Caki2 (cell line): ENCODE measurements at regions not wholly inside any gene's neighbourhood (a gene's known extent, or its start where the extent isn't known, plus 50 kb on each side); places are given as distances from the start of the nearest gene placed in this dataset.
"Not testable (repeated sequence)": the region's sequence is repeated elsewhere in the genome, so short reads cannot be mapped to it uniquely, and the experiment has no call there.

ENCODE experiments used
- DNase-seq: peaks from one replicate; pipeline ENCODE4 v3.0.0-alpha.2; 2015; ENCODE audit warnings: low read depth
- in situ Hi-C: cut with HindIII; loops from 2 replicates; pipeline ENCODE4 v1.10.0; 2016; ENCODE audit warnings: low sequenced_read_pairs, low pct_unique_long_range_greater_than_20kb, mixed read lengths

- DNase-seq: no peak
- in situ Hi-C loops: no loop called here
Measured at GRCh38 chrY:21600170-21600569, 65.5 kb downstream of the RBMY1A1 start.

GRCh38 chrY:21601524-21601923 is 66.8 kb downstream of the RBMY1A1 start:
- no peak for DNase-seq
- in situ Hi-C loops: no loop called here

GRCh38 chrY:21602590-21602989 is 67.9 kb downstream of the RBMY1A1 start:
- in situ Hi-C loops: no loop called here
- DNase-seq: peak; percentile 58

- in situ Hi-C loops: no loop called here
Measured at GRCh38 chrY:21636137-21636536, 101.5 kb downstream of the RBMY1A1 start.

GRCh38 chrY:21650496-21650895 is 115.8 kb downstream of the RBMY1A1 start:
- in situ Hi-C loops: no loop called here
- DNase-seq: no peak

More at GRCh38 chrY:21636137-21636536, 101.5 kb downstream of the RBMY1A1 start:
- no peak for DNase-seq

GRCh38 chrY:21659057-21659456 is 124.4 kb downstream of the RBMY1A1 start:
- DNase-seq, in situ Hi-C loops: not testable (repeated sequence)

GRCh38 chrY:21679590-21679989 is 144.9 kb downstream of the RBMY1A1 start:
- DNase-seq, in situ Hi-C loops: not testable (repeated sequence)

GRCh38 chrY:21686369-21686768 is 151.7 kb downstream of the RBMY1A1 start:
- in situ Hi-C loops, DNase-seq: not testable (repeated sequence)

- peak; percentile 44 for DNase-seq
Measured at GRCh38 chrY:21701951-21702350, 167.3 kb downstream of the RBMY1A1 start.

GRCh38 chrY:21702927-21703326 is 168.2 kb downstream of the RBMY1A1 start:
- peak; percentile 27 for DNase-seq
- in situ Hi-C loops: not testable (repeated sequence)

More at GRCh38 chrY:21701951-21702350, 167.3 kb downstream of the RBMY1A1 start:
- in situ Hi-C loops: not testable (repeated sequence)

- peak; percentile 40 for DNase-seq
Measured at GRCh38 chrY:21705309-21705708, 170.6 kb downstream of the RBMY1A1 start.

GRCh38 chrY:21706611-21707010 is 171.9 kb downstream of the RBMY1A1 start:
- in situ Hi-C loops, DNase-seq: not testable (repeated sequence)

More at GRCh38 chrY:21705309-21705708, 170.6 kb downstream of the RBMY1A1 start:
- in situ Hi-C loops: no loop called here

GRCh38 chrY:21735489-21736060 is 158.8 kb downstream of the RBMY1D start:
- in situ Hi-C loops, DNase-seq: not testable (repeated sequence)

- DNase-seq, in situ Hi-C loops: not testable (repeated sequence)
Measured at GRCh38 chrY:21744998-21745397, 149.3 kb downstream of the RBMY1D start.

GRCh38 chrY:21760243-21760642 is 134.1 kb downstream of the RBMY1D start:
- in situ Hi-C loops, DNase-seq: not testable (repeated sequence)

- DNase-seq, in situ Hi-C loops: not testable (repeated sequence)
Measured at GRCh38 chrY:21767824-21768223, 126.5 kb downstream of the RBMY1D start.

- DNase-seq, in situ Hi-C loops: not testable (repeated sequence)
Measured at GRCh38 chrY:21782174-21782860, 112.0 kb downstream of the RBMY1D start.

GRCh38 chrY:21813484-21814233 is 80.7 kb downstream of the RBMY1D start:
- DNase-seq: no peak
- in situ Hi-C loops: no loop called here

- in situ Hi-C loops: no loop called here
- DNase-seq: no peak
Measured at GRCh38 chrY:21814491-21814890, 79.8 kb downstream of the RBMY1D start.
